A673 (cell line): ENCODE measurements at regions not wholly inside any gene's neighbourhood (a gene's known extent, or its start where the extent isn't known, plus 50 kb on each side); places are given as distances from the start of the nearest gene placed in this dataset.

ENCODE experiments used
- BruUV-seq: library from RNA; stranded (reverse); fragments of 400-500 nt; replicated peaks from 2 replicates; lab custom pipeline; 2021; lab: Mats Ljungman, UMichigan
- CTCF ChIA-PET: fragments of 300-600 bp; sonication (Branson Sonifier 250); formaldehyde crosslinking; loops from one replicate; lab custom pipeline; 2022; ENCODE audit warnings: antibody characterized with exemption; lab: Charles Lee
- POLR2A ChIA-PET: fragments of 300-600 bp; sonication (Branson Sonifier 250); formaldehyde crosslinking; loops from one replicate; lab custom pipeline; 2022; ENCODE audit warnings: antibody characterized with exemption; ENCODE audit not compliant: low non-redundant PET; lab: Charles Lee
- DNase-seq: peaks from one replicate; pipeline ENCODE4 v3.0.0-alpha.2; 2015; ENCODE audit warnings: low spot score
- H3K27ac ChIP-seq: fragments of 200-600 bp; sonication (generic); 2 replicates; pipeline ENCODE4 v1.5.1; 2016; ENCODE audit warnings: mixed run types, low read depth, mild to moderate bottlenecking, mixed read lengths, antibody characterized with exemption, low read length; ENCODE audit not compliant: poor library complexity, severe bottlenecking
- H3K27me3 ChIP-seq: fragments of 200-600 bp; sonication (generic); replicated peaks from 2 replicates; pipeline ENCODE4 v1.6.1; 2017; ENCODE audit warnings: mixed run types, low read depth, mild to moderate bottlenecking, mixed read lengths, antibody characterized with exemption, low read length; ENCODE audit not compliant: insufficient read depth, poor library complexity
- H3K36me3 ChIP-seq: fragments of 200-600 bp; sonication (generic); 2 replicates; pipeline ENCODE4 v1.6.1; 2016; ENCODE audit warnings: mixed run types, mild to moderate bottlenecking, mixed read lengths, antibody characterized with exemption, low read length; ENCODE audit not compliant: insufficient read depth, poor library complexity, severe bottlenecking
- H3K4me1 ChIP-seq: fragments of 200-600 bp; sonication (generic); 2 replicates; pipeline ENCODE4 v1.6.1; 2017; ENCODE audit warnings: mixed run types, mild to moderate bottlenecking, mixed read lengths, antibody characterized with exemption, low read length; ENCODE audit not compliant: insufficient read depth, poor library complexity, severe bottlenecking
- H3K4me3 ChIP-seq: fragments of 200-600 bp; sonication (generic); 2 replicates; pipeline ENCODE4 v1.5.1; 2016; ENCODE audit warnings: low read depth, mixed run types, mild to moderate bottlenecking, mixed read lengths, low read length; ENCODE audit not compliant: poor library complexity, severe bottlenecking
- H3K9me3 ChIP-seq: fragments of 200-600 bp; sonication (generic); 2 replicates; pipeline ENCODE4 v1.6.1; 2016; ENCODE audit warnings: mixed run types, low read depth, mild to moderate bottlenecking, mixed read lengths, antibody characterized with exemption, low read length; ENCODE audit not compliant: poor library complexity, severe bottlenecking
- EZH2 ChIP-seq: fragments of 200-600 bp; sonication (generic); IDR thresholded peaks from 2 replicates; pipeline ENCODE4 v1.6.1; 2017; ENCODE audit warnings: borderline replicate concordance, low read depth, mild to moderate bottlenecking, mixed read lengths, antibody characterized with exemption, low read length; ENCODE audit not compliant: poor library complexity, severe bottlenecking
- intact Hi-C: fragments of 100-400 bp; cut with micrococcal nuclease; formaldehyde crosslinking; loops from one replicate; pipeline ENCODE4 v1.10.0; 2022; ENCODE audit not compliant: unreplicated experiment
- TF ChIP-seq, protein P1 (sequence below): fragments of 300-800, 200-600 bp; sonication (generic); conservative IDR thresholded peaks from 2 replicates; pipeline ENCODE4 v1.5.1; 2017; ENCODE audit warnings: low read depth, mild to moderate bottlenecking, antibody characterized with exemption, low read length, moderate library complexity, mixed read lengths

DNA sequence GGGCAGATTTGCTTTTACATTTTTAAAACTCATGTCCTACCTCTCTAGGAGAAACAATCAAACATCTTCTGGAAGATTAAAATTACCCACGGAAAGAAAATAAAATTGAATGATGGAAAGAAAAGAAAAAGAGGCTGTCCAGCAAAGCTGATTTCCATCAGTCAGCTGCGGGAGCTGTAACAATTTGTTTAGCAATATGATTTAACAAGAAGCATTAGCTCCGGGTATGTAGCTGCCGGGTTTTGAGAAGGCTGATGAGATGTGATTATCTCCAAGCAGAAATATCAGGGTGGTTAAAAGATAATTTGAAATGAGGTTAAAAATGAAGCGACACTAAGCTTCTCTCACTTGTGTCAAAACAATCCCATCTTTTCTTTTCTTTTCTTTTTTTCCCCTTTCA, 608.9 kb upstream of the SALL1 start:
- Histone ChIP-seq H3K4me3 (no peak overlapping the region), H3K36me3 (no peaks in the 10 kb centered on the region), H3K4me1 (peaks cover 61% of the 10 kb centered on the region), H3K27me3 (no peaks in the 10 kb centered on the region), H3K27ac (no peak overlapping the region), H3K9me3 (no peaks in the 10 kb centered on the region)
- POLR2A ChIA-PET, result no interaction called here
- TF ChIP-seq EZH2, result no peak
- TF ChIP-seq, protein P1, sequence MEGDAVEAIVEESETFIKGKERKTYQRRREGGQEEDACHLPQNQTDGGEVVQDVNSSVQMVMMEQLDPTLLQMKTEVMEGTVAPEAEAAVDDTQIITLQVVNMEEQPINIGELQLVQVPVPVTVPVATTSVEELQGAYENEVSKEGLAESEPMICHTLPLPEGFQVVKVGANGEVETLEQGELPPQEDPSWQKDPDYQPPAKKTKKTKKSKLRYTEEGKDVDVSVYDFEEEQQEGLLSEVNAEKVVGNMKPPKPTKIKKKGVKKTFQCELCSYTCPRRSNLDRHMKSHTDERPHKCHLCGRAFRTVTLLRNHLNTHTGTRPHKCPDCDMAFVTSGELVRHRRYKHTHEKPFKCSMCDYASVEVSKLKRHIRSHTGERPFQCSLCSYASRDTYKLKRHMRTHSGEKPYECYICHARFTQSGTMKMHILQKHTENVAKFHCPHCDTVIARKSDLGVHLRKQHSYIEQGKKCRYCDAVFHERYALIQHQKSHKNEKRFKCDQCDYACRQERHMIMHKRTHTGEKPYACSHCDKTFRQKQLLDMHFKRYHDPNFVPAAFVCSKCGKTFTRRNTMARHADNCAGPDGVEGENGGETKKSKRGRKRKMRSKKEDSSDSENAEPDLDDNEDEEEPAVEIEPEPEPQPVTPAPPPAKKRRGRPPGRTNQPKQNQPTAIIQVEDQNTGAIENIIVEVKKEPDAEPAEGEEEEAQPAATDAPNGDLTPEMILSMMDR, result no peak
- CTCF ChIA-PET, result no interaction called here
- no peak for DNase-seq
- no TSS peak for BruUV-seq
- intact Hi-C loops, result loop anchor here (5.0 kb wide), 2 partner anchors 123 to 222 kb away; no protein-coding TSS in a partner anchor

DNA sequence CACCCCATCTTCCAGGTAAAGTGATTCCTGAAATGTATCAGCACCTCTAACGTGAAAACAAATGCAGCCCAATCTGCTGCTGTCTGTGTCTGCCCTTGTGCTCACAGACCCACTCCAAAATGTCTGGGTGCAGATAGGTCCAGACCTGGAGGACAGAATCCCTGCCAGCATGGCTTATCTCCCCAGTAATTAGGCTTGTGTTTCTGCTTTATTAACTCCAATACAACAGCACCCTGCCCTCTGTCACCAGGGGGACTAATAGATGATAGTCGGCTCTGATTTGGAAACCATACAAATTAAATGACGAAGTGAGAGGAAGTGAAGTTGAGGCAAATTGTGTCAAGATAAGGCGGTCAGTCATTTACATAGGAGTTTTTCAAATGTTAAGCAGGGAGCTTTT, 608.3 kb upstream of the SALL1 start:
- DNase-seq, result no peak
- H3K9me3 ChIP-seq, result no peaks in the 10 kb centered on the region
- H3K27ac ChIP-seq, result no peak overlapping the region
- H3K36me3 ChIP-seq, result no peaks in the 10 kb centered on the region
- no peaks in the 10 kb centered on the region for H3K27me3 ChIP-seq
- ChIA-PET CTCF (no interaction called here), POLR2A (no interaction called here)
- H3K4me1 ChIP-seq, result peaks cover 61% of the 10 kb centered on the region
- H3K4me3 ChIP-seq, result no peak overlapping the region
- intact Hi-C loops, result no loop called here
- no peak for TF ChIP-seq EZH2
- TF ChIP-seq, protein P1, result no peak
- no TSS peak for BruUV-seq

DNA sequence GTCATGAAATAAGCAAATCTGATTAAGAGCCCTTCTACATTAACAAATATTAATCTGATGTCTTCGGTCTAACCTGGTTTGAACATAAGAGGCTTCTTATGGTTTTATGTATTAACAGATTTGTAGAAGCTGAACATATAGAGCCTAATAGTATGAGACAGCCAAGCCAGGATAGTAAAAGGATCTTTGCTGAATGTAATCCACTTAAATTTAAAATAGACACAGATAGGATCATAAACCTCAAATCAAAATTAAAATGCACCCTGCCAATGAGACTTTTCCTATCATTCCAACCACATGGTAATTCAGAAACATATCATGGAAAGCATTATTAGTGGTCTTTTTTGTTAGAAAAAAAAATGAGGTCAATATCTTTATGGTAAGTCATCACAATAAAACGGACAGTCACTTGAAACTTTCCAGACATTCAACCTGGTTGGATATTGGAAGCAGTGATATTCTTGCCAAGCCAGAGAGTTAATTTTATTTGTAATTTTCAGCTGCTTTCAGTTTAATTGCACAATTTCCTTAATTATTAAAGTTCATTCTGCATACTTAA, 606.9 kb upstream of the SALL1 start:
- peaks cover 54% of the 10 kb centered on the region for H3K4me1 ChIP-seq

More for the DNA sequence above, 606.9 kb upstream of the SALL1 start:
- Histone ChIP-seq H3K4me3 (no peak overlapping the region), H3K27me3 (no peaks in the 10 kb centered on the region), H3K27ac (no peak overlapping the region), H3K36me3 (no peaks in the 10 kb centered on the region), H3K9me3 (no peaks in the 10 kb centered on the region)
- TF ChIP-seq EZH2, result no peak
- TF ChIP-seq, protein P1, result no peak
- intact Hi-C loops, result no loop called here
- no TSS peak for BruUV-seq
- DNase-seq, result no peak
- ChIA-PET POLR2A (no interaction called here), CTCF (no interaction called here)
